Neural cell (in vitro differentiated cells): ENCODE measurements at regions not wholly inside any gene's neighbourhood (a gene's known extent, or its start where the extent isn't known, plus 50 kb on each side); places are given as distances from the start of the nearest gene placed in this dataset.

Experiments
- H2AFZ ChIP-seq: fragments of 200-600, 300-800 bp; sonication (generic), shearing (Covaris generic); 2 replicates; pipeline ENCODE4 v1.6.0; 2014; ENCODE audit warnings: low read depth, mild to moderate bottlenecking, antibody characterized with exemption, low read length, moderate library complexity
- H3F3A ChIP-seq: fragments of 200-600 bp; shearing (Covaris generic); 2 replicates; pipeline ENCODE4 v1.6.1; 2016; ENCODE audit warnings: mild to moderate bottlenecking, moderate library complexity, mixed read lengths, antibody characterized with exemption, low read length; ENCODE audit not compliant: insufficient read depth, poor library complexity, severe bottlenecking
- H3K27ac ChIP-seq: fragments of 200-600, 300-800 bp; sonication (generic), shearing (Covaris generic); 2 replicates; pipeline ENCODE4 v1.5.1; 2014; ENCODE audit warnings: mild to moderate bottlenecking, low read length, moderate library complexity
- H3K27me3 ChIP-seq: fragments of 300-800, 200-600 bp; sonication (generic), shearing (Covaris generic); 2 replicates; pipeline ENCODE4 v1.6.0; 2014; ENCODE audit warnings: mild to moderate bottlenecking, low read depth, low read length, moderate library complexity; ENCODE audit not compliant: insufficient read depth
- H3K36me3 ChIP-seq: fragments of 300-800, 200-600 bp; sonication (generic), shearing (Covaris generic); 2 replicates; pipeline ENCODE4 v1.5.1; 2014; ENCODE audit warnings: mild to moderate bottlenecking, antibody characterized with exemption, low read length, moderate library complexity; ENCODE audit not compliant: insufficient read depth
- H3K4me2 ChIP-seq: fragments of 300-800, 200-600 bp; sonication (generic), shearing (Covaris generic); 2 replicates; pipeline ENCODE4 v1.6.0; 2014; ENCODE audit warnings: mild to moderate bottlenecking, low read length
- H3K4me3 ChIP-seq: fragments of 300-800, 200-600 bp; sonication (generic), shearing (Covaris generic); 2 replicates; pipeline ENCODE4 v1.5.1; 2014; ENCODE audit warnings: mild to moderate bottlenecking, low read length, moderate library complexity
- H3K79me2 ChIP-seq: fragments of 200-600 bp; shearing (Covaris generic); replicated peaks from 2 replicates; pipeline ENCODE4 v1.6.0; 2014; ENCODE audit warnings: mild to moderate bottlenecking, low read length, moderate library complexity; ENCODE audit not compliant: insufficient read depth
- H3K9ac ChIP-seq: fragments of 300-800, 200-600 bp; sonication (generic), shearing (Covaris generic); 2 replicates; pipeline ENCODE4 v1.6.1; 2016; ENCODE audit warnings: mild to moderate bottlenecking, low read length, mixed read lengths
- H3K9me2 ChIP-seq: fragments of 200-600 bp; shearing (Covaris generic); 2 replicates; pipeline ENCODE4 v1.6.1; 2016; ENCODE audit warnings: mild to moderate bottlenecking, low read length, mixed read lengths; ENCODE audit not compliant: insufficient read depth
- H3K9me3 ChIP-seq: fragments of 200-600, 300-800 bp; sonication (generic), shearing (Covaris generic); 2 replicates; pipeline ENCODE4 v1.6.1; 2016; ENCODE audit warnings: mild to moderate bottlenecking, mixed run types, low read length, moderate library complexity, mixed read lengths
- H4K20me1 ChIP-seq: fragments of 200-600 bp; shearing (Covaris generic); 2 replicates; pipeline ENCODE4 v1.6.1; 2016; ENCODE audit warnings: mild to moderate bottlenecking, mixed run types; ENCODE audit not compliant: insufficient read depth
- EP300 ChIP-seq: fragments of 450-650 bp; conservative IDR thresholded peaks from 2 replicates; pipeline ENCODE4 v1.6.1; 2014; ENCODE audit warnings: antibody characterized with exemption, mild to moderate bottlenecking, moderate library complexity; ENCODE audit not compliant: poor library complexity, severe bottlenecking
- EZH2 ChIP-seq: fragments of 200-600, 300-800 bp; shearing (Covaris generic), sonication (generic); IDR thresholded peaks from 2 replicates; pipeline ENCODE4 v1.6.1; 2014; ENCODE audit warnings: antibody characterized with exemption, low read length, borderline replicate concordance, mild to moderate bottlenecking; ENCODE audit not compliant: insufficient read depth, poor library complexity, severe bottlenecking
- MXI1 ChIP-seq: fragments of 450-650 bp; conservative IDR thresholded peaks from 2 replicates; pipeline ENCODE4 v1.6.1; 2014; ENCODE audit warnings: antibody characterized with exemption, mild to moderate bottlenecking; ENCODE audit not compliant: poor library complexity, severe bottlenecking
- POLR2AphosphoS5 ChIP-seq: IDR thresholded peaks from 2 replicates; pipeline ENCODE4 v1.6.1; 2012
- RAD21 ChIP-seq: fragments of 450-650 bp; conservative IDR thresholded peaks from 2 replicates; pipeline ENCODE4 v1.6.1; 2014; ENCODE audit warnings: antibody characterized with exemption, mild to moderate bottlenecking, moderate library complexity
- SMC3 ChIP-seq: fragments of 450-650 bp; conservative IDR thresholded peaks from 2 replicates; pipeline ENCODE4 v1.6.1; 2014; ENCODE audit warnings: antibody characterized with exemption, mild to moderate bottlenecking, moderate library complexity; ENCODE audit not compliant: poor library complexity
- TAF1 ChIP-seq: IDR thresholded peaks from 2 replicates; pipeline ENCODE4 v1.6.1; 2012; ENCODE audit warnings: low read depth
- TF ChIP-seq, protein P1 (sequence below): IDR thresholded peaks from 2 replicates; pipeline ENCODE4 v1.6.1; 2012; ENCODE audit warnings: borderline replicate concordance
- TF ChIP-seq, protein P2 (sequence below): fragments of 450-650 bp; IDR thresholded peaks from 2 replicates; pipeline ENCODE4 v1.5.1; 2014; ENCODE audit warnings: antibody characterized with exemption, mild to moderate bottlenecking, moderate library complexity; ENCODE audit not compliant: poor library complexity, severe bottlenecking

DNA sequence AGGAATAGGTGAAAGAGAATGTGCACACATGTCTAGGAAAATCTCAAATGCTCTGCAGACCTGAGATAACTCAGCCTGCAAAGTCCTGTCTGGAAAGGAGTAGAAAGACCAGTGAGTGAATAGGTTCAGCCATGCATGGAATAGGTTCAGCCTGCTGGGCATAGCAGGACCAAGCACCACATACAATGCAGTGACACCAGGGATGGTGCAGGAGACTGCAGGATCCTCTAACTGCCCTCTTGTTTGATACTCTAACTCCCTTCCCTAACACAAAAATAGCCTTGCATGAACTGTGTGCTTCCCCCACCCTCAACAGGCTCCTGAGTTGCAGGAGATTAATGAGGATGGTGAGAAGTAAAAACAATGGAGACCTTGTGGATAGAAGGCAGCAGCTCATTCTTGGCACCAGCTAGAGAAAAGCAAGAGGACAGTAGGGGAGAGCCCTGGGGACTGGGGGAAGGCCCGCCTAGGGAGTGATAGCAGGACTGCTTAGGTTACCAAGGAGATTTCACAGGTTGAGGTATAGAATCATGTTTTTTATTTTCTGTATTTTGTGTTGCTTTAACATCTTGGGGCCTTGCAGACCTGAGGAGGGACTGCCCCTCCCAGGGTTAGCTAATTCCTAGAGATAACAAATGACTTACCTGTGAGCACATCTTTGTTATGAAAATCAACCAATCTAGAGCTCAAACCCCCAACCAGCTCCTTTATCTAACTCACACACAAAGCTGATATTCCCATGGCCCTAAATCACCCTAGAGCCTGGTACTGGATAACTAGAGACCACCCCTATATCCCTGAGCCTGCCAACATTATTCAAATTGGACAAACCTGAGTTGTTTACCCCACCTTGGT lies 187.8 kb downstream of the PLPP4 start:
- no peaks in the 10 kb centered on the region for H3K36me3 ChIP-seq
- no peak overlapping the region for H3K4me2 ChIP-seq
- H3K27ac ChIP-seq = no peak overlapping the region
- no peaks in the 10 kb centered on the region for H4K20me1 ChIP-seq
- H3K9me3 ChIP-seq = no peaks in the 10 kb centered on the region
- no peaks in the 10 kb centered on the region for H3F3A ChIP-seq
- no peak overlapping the region for H3K4me3 ChIP-seq
- no peaks in the 10 kb centered on the region for H3K27me3 ChIP-seq
- H3K9ac ChIP-seq = no peak overlapping the region
- no peaks in the 10 kb centered on the region for H3K79me2 ChIP-seq
- no peaks in the 10 kb centered on the region for H3K9me2 ChIP-seq
- TF ChIP-seq EZH2 (no peak), EP300 (no peak), MXI1 (no peak), POLR2AphosphoS5 (no peak), SMC3 (no peak), RAD21 (no peak)
- TF ChIP-seq, protein P1, sequence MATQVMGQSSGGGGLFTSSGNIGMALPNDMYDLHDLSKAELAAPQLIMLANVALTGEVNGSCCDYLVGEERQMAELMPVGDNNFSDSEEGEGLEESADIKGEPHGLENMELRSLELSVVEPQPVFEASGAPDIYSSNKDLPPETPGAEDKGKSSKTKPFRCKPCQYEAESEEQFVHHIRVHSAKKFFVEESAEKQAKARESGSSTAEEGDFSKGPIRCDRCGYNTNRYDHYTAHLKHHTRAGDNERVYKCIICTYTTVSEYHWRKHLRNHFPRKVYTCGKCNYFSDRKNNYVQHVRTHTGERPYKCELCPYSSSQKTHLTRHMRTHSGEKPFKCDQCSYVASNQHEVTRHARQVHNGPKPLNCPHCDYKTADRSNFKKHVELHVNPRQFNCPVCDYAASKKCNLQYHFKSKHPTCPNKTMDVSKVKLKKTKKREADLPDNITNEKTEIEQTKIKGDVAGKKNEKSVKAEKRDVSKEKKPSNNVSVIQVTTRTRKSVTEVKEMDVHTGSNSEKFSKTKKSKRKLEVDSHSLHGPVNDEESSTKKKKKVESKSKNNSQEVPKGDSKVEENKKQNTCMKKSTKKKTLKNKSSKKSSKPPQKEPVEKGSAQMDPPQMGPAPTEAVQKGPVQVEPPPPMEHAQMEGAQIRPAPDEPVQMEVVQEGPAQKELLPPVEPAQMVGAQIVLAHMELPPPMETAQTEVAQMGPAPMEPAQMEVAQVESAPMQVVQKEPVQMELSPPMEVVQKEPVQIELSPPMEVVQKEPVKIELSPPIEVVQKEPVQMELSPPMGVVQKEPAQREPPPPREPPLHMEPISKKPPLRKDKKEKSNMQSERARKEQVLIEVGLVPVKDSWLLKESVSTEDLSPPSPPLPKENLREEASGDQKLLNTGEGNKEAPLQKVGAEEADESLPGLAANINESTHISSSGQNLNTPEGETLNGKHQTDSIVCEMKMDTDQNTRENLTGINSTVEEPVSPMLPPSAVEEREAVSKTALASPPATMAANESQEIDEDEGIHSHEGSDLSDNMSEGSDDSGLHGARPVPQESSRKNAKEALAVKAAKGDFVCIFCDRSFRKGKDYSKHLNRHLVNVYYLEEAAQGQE = no peak
- TF ChIP-seq, protein P2, sequence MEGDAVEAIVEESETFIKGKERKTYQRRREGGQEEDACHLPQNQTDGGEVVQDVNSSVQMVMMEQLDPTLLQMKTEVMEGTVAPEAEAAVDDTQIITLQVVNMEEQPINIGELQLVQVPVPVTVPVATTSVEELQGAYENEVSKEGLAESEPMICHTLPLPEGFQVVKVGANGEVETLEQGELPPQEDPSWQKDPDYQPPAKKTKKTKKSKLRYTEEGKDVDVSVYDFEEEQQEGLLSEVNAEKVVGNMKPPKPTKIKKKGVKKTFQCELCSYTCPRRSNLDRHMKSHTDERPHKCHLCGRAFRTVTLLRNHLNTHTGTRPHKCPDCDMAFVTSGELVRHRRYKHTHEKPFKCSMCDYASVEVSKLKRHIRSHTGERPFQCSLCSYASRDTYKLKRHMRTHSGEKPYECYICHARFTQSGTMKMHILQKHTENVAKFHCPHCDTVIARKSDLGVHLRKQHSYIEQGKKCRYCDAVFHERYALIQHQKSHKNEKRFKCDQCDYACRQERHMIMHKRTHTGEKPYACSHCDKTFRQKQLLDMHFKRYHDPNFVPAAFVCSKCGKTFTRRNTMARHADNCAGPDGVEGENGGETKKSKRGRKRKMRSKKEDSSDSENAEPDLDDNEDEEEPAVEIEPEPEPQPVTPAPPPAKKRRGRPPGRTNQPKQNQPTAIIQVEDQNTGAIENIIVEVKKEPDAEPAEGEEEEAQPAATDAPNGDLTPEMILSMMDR = no peak
- H2AFZ ChIP-seq = no peak overlapping the region

DNA sequence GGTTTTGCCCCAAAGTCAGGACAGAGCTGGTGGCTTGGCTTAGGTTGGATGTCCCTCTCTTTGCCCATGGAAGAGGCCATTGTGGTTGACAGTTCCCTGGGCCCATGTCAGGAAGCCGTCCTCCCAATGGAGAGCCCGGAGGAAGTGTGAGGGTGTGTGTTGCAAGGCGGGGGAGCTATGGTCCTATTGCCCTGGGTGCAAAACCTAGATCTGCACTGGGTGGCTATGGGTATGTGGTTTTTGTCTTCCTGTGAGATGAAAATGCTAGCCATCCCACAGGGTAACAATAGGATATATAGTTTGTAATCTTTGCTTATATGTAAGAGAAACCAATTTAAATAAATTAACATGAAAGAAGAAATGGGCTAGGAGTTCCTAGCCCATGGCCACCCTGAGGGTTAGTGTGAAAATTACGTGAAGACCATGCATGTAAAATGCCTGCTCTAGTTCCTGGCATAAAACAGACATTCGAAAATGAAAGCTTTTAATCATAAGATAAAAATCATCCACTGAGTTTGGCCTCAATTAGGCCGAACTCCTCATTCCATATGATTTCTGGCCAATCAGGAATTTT lies 189.2 kb downstream of the PLPP4 start:
- Histone ChIP-seq H3K27me3 (no peaks in the 10 kb centered on the region), H3K4me3 (no peak overlapping the region), H3F3A (no peaks in the 10 kb centered on the region), H3K79me2 (no peaks in the 10 kb centered on the region), H3K9me3 (no peaks in the 10 kb centered on the region), H3K36me3 (no peaks in the 10 kb centered on the region), H3K27ac (no peak overlapping the region), H3K9ac (no peak overlapping the region), H3K9me2 (no peaks in the 10 kb centered on the region), H3K4me2 (no peak overlapping the region), H2AFZ (no peak overlapping the region), H4K20me1 (no peaks in the 10 kb centered on the region)
- TF ChIP-seq POLR2AphosphoS5 (no peak), TAF1 (no peak), RAD21 (no peak), MXI1 (no peak), SMC3 (no peak), EZH2 (no peak), EP300 (no peak)
- TF ChIP-seq, protein P2 = no peak
- TF ChIP-seq, protein P1 = no peak
